Loucy (cell line): ENCODE measurements at regions not wholly inside any gene's neighbourhood (a gene's known extent, or its start where the extent isn't known, plus 50 kb on each side); places are given as distances from the start of the nearest gene placed in this dataset.

Experiments
- H2AFZ ChIP-seq: fragments of 200-600 bp; sonication (generic); 2 replicates; pipeline ENCODE4 v1.6.0; 2016; ENCODE audit warnings: antibody characterized with exemption, mild to moderate bottlenecking, low read length, moderate library complexity
- H3F3A ChIP-seq: fragments of 200-600 bp; 2 replicates; pipeline ENCODE4 v1.6.0; 2016; ENCODE audit warnings: antibody characterized with exemption, low read depth, mild to moderate bottlenecking
- H3K27me3 ChIP-seq: fragments of 200-600 bp; sonication (generic); 2 replicates; pipeline ENCODE4 v1.6.1; 2014; ENCODE audit warnings: low read length, mild to moderate bottlenecking; ENCODE audit not compliant: insufficient read depth, poor library complexity, severe bottlenecking
- H3K36me3 ChIP-seq: fragments of 200-600 bp; sonication (generic); 2 replicates; pipeline ENCODE4 v1.6.1; 2016; ENCODE audit warnings: low read length; ENCODE audit not compliant: insufficient read depth
- H3K4me1 ChIP-seq: fragments of 200-600 bp; sonication (generic); 2 replicates; pipeline ENCODE4 v1.5.1; 2014; ENCODE audit warnings: low read length, mild to moderate bottlenecking; ENCODE audit not compliant: insufficient read depth, poor library complexity, severe bottlenecking
- H3K4me2 ChIP-seq: fragments of 200-600 bp; sonication (generic); 2 replicates; pipeline ENCODE4 v1.6.0; 2014; ENCODE audit warnings: antibody characterized with exemption, low read length, low read depth, mild to moderate bottlenecking; ENCODE audit not compliant: poor library complexity, severe bottlenecking
- H3K4me3 ChIP-seq: fragments of 200-600 bp; sonication (generic); 2 replicates; pipeline ENCODE4 v1.5.1; 2014; ENCODE audit warnings: low read length, mild to moderate bottlenecking, mixed read lengths; ENCODE audit not compliant: poor library complexity, severe bottlenecking
- H3K79me2 ChIP-seq: fragments of 200-600 bp; sonication (generic); 2 replicates; pipeline ENCODE4 v1.6.1; 2014; ENCODE audit warnings: low read length; ENCODE audit not compliant: insufficient read depth
- H3K9ac ChIP-seq: fragments of 200-600 bp; sonication (generic); 2 replicates; pipeline ENCODE4 v1.6.0; 2014; ENCODE audit warnings: mild to moderate bottlenecking, low read depth, low read length, moderate library complexity; ENCODE audit not compliant: poor library complexity, severe bottlenecking
- H3K9me2 ChIP-seq: fragments of 200-600 bp; sonication (generic); replicated peaks from 2 replicates; pipeline ENCODE4 v1.6.1; 2016; ENCODE audit warnings: low read depth, low read length, mixed read lengths
- H3K9me3 ChIP-seq: fragments of 200-600 bp; sonication (generic); 2 replicates; pipeline ENCODE4 v1.6.1; 2014; ENCODE audit warnings: mild to moderate bottlenecking, antibody characterized with exemption, low read length, low read depth; ENCODE audit not compliant: insufficient read depth
- H4K20me1 ChIP-seq: fragments of 200-600 bp; sonication (generic); 2 replicates; pipeline ENCODE4 v1.6.0; 2014; ENCODE audit warnings: antibody characterized with exemption, low read length, mild to moderate bottlenecking; ENCODE audit not compliant: insufficient read depth, poor library complexity, severe bottlenecking
- CTCF ChIP-seq: fragments of 200-600 bp; sonication (generic); conservative IDR thresholded peaks from 2 replicates; pipeline ENCODE4 v1.5.1; 2014; ENCODE audit warnings: mild to moderate bottlenecking, antibody characterized with exemption, low read length
- EZH2phosphoT487 ChIP-seq: fragments of 200-600 bp; IDR thresholded peaks from 2 replicates; pipeline ENCODE4 v1.6.1; 2018; ENCODE audit warnings: antibody characterized with exemption, mild to moderate bottlenecking, moderate library complexity, borderline replicate concordance

DNA sequence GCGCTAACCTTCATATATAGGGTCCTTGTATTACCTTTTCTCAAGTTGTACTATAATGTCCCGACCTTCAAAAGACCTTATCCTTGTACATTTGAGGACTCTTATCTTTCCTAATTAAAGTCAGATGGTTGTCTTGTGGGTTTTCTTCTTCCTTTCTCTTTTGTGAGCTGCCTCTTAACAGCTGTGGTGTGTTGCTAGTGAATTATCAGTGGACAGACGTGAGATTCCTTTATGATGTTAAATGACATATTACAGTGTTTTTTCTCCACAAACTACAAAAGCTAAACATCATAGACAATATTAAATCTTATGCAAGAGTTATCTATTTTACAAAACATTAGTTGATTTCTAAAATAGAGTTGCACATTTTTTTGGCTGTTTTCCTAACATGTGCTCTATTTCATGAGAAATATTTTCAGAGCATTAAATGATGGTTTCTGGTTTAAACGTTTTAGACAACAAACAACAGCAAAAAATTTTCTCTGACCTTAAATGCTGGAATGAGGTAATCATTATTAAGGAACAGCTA, 272.2 kb upstream of the NPVF start:
- Histone ChIP-seq H2AFZ (no peak overlapping the region), H3K9ac (no peak overlapping the region), H3K4me1 (peaks cover 27% of the 10 kb centered on the region), H3K36me3 (no peaks in the 10 kb centered on the region), H3K4me3 (no peak overlapping the region), H3K27me3 (no peaks in the 10 kb centered on the region), H3K9me2 (no peaks in the 10 kb centered on the region), H3F3A (no peaks in the 10 kb centered on the region), H4K20me1 (no peaks in the 10 kb centered on the region), H3K79me2 (no peaks in the 10 kb centered on the region), H3K4me2 (no peak overlapping the region), H3K9me3 (no peaks in the 10 kb centered on the region)
- TF ChIP-seq EZH2phosphoT487 = no peak
- no peak for TF ChIP-seq CTCF

DNA sequence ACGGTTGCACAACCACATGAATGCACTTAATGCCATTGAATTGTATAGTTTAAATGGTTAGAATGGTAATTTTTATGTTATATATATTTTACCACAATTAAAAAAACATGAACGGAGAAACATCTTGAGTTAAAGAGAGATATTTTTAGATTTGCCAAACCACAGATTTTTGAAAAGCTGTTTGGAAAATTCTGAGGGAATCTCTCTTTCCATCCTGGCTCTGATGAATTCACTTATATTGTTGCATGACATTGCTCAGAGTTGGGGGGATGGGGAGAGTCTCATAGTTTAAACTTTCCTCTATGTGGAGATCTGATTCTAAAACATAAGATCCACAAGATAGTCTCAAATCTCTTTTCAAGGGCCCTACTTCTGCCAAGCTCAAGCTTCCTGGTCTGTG, 275.0 kb upstream of the NPVF start:
- Histone ChIP-seq H4K20me1 (no peaks in the 10 kb centered on the region), H3K27me3 (no peaks in the 10 kb centered on the region), H3K36me3 (no peaks in the 10 kb centered on the region), H3K79me2 (no peaks in the 10 kb centered on the region), H2AFZ (no peak overlapping the region), H3K9me2 (no peaks in the 10 kb centered on the region), H3K4me2 (no peak overlapping the region), H3K9ac (no peak overlapping the region), H3K4me3 (no peak overlapping the region), H3K9me3 (no peaks in the 10 kb centered on the region), H3F3A (no peaks in the 10 kb centered on the region), H3K4me1 (peaks cover 11% of the 10 kb centered on the region)
- TF ChIP-seq CTCF (no peak), EZH2phosphoT487 (no peak)

DNA sequence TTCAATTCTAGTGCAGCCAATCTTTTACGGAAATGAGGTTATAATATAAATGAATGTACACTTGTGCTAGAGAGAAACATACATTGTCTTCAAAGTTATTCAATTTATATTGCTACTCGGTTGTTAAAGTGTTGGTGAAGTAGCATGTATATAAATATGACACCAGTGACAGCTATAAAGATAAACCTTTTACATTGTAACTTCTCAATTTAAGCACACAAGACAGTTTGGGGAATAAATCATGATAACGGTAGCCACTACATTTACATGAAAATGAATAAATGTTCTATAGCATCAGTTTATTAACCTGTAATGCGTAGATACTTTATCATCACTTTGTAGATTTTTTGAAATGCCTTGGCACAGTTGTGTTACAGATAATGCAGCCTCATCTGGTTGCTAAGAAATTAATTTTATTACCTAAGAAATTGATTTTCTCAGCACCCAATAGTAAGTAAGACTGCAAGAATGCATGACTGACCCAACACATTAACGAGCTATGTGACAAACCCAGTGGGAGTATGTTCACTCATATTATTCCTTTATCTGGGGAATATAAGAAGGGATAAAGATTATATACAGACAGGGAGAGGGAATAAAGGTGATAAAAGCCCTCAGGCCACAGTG, 283.9 kb upstream of the NPVF start:
- no peaks in the 10 kb centered on the region for H3K9me3 ChIP-seq
- H4K20me1 ChIP-seq = no peaks in the 10 kb centered on the region
- H3K9ac ChIP-seq = no peak overlapping the region
- no peaks in the 10 kb centered on the region for H3K36me3 ChIP-seq
- no peak overlapping the region for H3K4me2 ChIP-seq
- H3K9me2 ChIP-seq = no peaks in the 10 kb centered on the region
- TF ChIP-seq EZH2phosphoT487 (no peak), CTCF (no peak)
- no peaks in the 10 kb centered on the region for H3F3A ChIP-seq
- no peaks in the 10 kb centered on the region for H3K27me3 ChIP-seq
- no peaks in the 10 kb centered on the region for H3K79me2 ChIP-seq
- H3K4me3 ChIP-seq = no peak overlapping the region
- H2AFZ ChIP-seq = no peak overlapping the region
- no peaks in the 10 kb centered on the region for H3K4me1 ChIP-seq
